AG09309 (cell line): ENCODE measurements at regions not wholly inside any gene's neighbourhood (a gene's known extent, or its start where the extent isn't known, plus 50 kb on each side); places are given as distances from the start of the nearest gene placed in this dataset.

ENCODE experiments used
- DNase-seq: peaks from one replicate; pipeline ENCODE4 v3.0.0-alpha.2; 2010; ENCODE audit warnings: low read depth
- H3K4me3 ChIP-seq: 2 replicates; pipeline ENCODE4 v1.5.1; 2011; ENCODE audit warnings: mild to moderate bottlenecking, low read depth, low read length, moderate library complexity; ENCODE audit not compliant: control insufficient read depth
- CTCF ChIP-seq: IDR thresholded peaks from 2 replicates; pipeline ENCODE4 v1.5.1; 2011; ENCODE audit warnings: mild to moderate bottlenecking, low read depth, low read length, inconsistent platforms; ENCODE audit not compliant: insufficient read depth, control insufficient read depth; ENCODE audit errors: missing control alignments

GRCh38 chr3:101994386-101994785 lies 145.1 kb downstream of the NFKBIZ start:
- no peak overlapping the region for H3K4me3 ChIP-seq
- TF ChIP-seq CTCF = no peak
- DNase-seq = no peak

DNA sequence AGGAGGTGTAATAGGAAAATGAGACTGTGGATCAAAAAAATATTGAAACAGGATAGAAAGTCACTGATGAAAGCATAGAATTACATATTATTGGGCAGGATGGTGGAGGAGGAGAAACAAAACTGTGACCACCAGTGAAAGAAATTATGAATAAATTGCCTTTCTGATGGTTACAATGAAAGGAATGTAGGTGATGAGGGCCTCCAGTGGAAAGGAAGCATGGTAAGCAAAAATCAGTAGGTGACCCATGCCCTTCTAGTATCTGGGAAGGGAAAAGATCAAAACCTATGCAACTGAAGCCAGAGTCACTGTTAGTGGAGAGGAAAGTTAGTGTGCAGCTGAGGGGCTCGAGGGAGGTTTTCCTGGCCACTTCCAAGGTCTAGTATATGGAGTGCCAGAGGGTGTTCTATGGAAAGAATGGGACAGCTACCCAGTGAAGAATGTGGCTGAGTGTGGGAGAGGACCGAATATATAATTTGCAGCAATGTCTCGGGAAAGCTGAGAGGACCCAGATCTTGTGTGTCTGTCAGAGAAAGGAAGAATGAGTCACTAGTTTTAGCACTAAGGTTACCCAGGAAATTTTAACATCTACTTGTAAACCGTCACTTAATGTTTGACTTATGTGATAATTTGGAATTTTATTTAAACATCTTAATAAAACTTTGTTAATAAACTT lies 146.2 kb downstream of the NFKBIZ start:
- no peak for DNase-seq

GRCh38 chr3:101996832-101997231 lies 147.5 kb downstream of the NFKBIZ start:
- H3K4me3 ChIP-seq = no peak overlapping the region
- no peak for TF ChIP-seq CTCF
- no peak for DNase-seq

More for the DNA sequence above, 146.2 kb downstream of the NFKBIZ start:
- no peak for TF ChIP-seq CTCF
- no peak overlapping the region for H3K4me3 ChIP-seq

DNA sequence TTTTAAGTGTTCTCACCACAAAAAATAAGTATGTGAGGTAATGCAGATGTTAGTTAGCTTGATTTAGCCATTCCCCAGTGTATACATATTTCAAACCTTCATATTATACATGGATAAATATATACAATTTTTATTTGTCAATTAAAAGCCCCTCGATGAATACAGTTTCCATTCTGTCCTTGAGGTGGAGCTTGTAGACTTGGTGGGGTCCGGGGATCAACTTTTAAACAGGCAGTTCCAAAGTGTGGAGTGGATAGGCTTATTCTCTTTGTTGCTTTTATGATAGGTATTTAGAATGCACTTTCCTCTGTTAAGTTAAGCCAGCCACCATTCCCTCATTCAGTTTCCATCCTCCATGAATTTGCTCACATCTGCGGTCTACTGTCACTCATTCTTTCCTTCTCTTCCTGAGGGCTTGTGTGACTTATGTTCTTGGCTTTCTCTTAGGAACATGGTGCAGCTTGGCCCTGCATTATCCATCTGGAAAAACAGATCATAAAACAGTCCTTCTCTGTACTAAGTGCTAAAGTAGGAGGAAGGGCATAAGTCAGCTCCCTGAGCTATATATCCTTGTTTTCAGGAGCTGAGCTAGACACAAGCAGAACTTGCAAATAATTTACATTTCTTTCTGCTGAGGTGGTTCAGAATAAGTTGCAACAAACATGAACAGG lies 149.1 kb downstream of the NFKBIZ start:
- no peak overlapping the region for H3K4me3 ChIP-seq
- DNase-seq = no peak
- no peak for TF ChIP-seq CTCF

DNA sequence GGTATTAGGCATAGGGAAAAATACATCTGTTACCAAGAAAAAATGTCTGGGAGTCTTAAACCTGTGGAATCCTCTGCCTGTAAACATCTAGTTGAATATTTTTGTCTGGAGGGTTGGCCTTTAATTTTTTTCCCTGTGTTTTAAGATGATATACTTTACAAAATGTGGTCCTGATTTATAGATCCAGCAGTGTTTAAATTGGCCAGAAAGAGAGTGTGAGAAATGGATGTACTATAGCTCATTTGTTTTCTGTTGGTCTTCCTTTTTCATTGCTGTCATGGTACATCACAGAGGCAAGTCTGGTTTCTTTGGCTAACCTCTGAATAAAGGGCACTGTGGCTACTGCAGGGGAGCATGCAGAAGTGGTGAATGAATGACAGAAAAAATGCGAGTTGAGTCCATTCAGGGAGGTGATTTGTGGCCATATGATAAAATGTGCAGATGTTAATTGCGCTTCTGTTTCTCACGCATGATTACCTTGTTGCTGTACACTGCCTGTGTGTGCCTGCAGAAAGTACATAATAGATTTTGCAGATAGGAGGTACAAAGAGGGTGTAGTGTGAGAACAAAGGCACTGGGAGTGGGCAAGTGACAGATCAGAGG lies 150.0 kb downstream of the NFKBIZ start:
- TF ChIP-seq CTCF = no peak
- no peak overlapping the region for H3K4me3 ChIP-seq
- no peak for DNase-seq

GRCh38 chr3:102000620-102001209 lies 151.4 kb downstream of the NFKBIZ start:
- H3K4me3 ChIP-seq = no peak overlapping the region
- no peak for TF ChIP-seq CTCF
- no peak for DNase-seq
